ENCODE measurements at regions not wholly inside any gene's neighbourhood (a gene's known extent, or its start where the extent isn't known, plus 50 kb on each side); places are given as distances from the start of the nearest gene placed in this dataset.
"Not testable (repeated sequence)": the region's sequence is repeated elsewhere in the genome, so short reads cannot be mapped to it uniquely, and the experiment has no call there.

- in situ Hi-C loops (cut with HindIII; ENCODE audit: low sequenced_read_pairs) = no loop called here
- no peak for DNase-seq (ENCODE audit: low read depth)
- no peak overlapping the region for H3K4me3 ChIP-seq (ENCODE audit: low read depth, low read length)
- TF ChIP-seq CTCF (IDR thresholded peaks at IDR 0.05; ENCODE audit: low read depth, low read length, missing control alignments) = no peak
These were observed 91.9 kb downstream of the FCRL5 start for GRCh38 chr1:157460381-157460780.

- TF ChIP-seq CTCF (IDR thresholded peaks at IDR 0.05; ENCODE audit: low read depth, low read length, missing control alignments) = no peak
- DNase-seq (ENCODE audit: low read depth) = no peak
- H3K4me3 ChIP-seq (ENCODE audit: low read depth, low read length) = no peak overlapping the region
- in situ Hi-C loops (cut with HindIII; ENCODE audit: low sequenced_read_pairs) = no loop called here
These were observed 95.0 kb downstream of the FCRL5 start for GRCh38 chr1:157457279-157457678.

GRCh38 chr1:157455318-157455717 lies 97.0 kb downstream of the FCRL5 start:
- in situ Hi-C loops (cut with HindIII; ENCODE audit: low sequenced_read_pairs) = no loop called here
- H3K4me3 ChIP-seq (ENCODE audit: low read depth, low read length) = no peak overlapping the region
- no peak for TF ChIP-seq CTCF (IDR thresholded peaks at IDR 0.05; ENCODE audit: low read depth, low read length, missing control alignments)
- no peak for DNase-seq (ENCODE audit: low read depth)

DNA sequence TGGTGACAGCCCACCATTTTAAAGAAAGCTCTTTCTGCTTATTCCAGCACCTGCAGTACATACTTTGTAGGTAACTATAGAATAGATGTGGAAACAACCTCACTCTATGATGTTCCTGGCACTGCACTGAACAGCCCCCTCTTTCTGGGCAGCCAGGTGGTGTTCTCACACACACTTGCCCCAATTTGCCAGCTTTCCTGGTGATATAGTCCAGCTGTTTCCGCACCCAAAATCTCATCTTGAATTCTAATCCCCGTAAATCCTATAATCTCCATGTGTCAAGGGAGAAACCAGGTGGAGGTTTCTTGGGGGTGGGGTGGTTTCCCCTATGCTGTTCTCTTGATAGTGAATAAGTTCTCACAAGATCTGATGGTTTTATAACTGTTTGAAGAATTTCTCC lies 102.2 kb downstream of the FCRL5 start:
- in situ Hi-C loops (cut with HindIII; ENCODE audit: low sequenced_read_pairs) = no loop called here
- DNase-seq (ENCODE audit: low read depth) = no peak
- H3K4me3 ChIP-seq (ENCODE audit: low read depth, low read length) = no peak overlapping the region
- no peak for TF ChIP-seq CTCF (IDR thresholded peaks at IDR 0.05; ENCODE audit: low read depth, low read length, missing control alignments)

DNA sequence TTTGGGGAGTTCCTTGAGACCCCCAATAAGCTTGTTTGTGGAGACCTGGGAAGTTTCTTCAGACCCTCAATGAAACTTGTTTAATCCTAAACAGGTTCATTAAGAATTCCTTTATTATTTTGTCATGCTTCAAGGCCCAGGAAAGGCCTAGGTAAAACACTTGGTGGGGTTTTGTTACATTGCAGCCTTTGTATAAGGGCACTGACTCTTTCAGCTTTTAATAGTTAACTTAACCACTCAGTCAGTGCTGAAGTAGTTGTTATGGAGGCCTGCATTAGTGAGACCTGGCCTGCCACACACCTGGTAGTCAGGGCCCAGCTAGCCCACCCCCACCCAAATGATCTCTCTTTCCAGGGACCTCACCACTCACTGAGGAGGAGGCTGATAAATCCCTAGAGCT lies 103.7 kb downstream of the FCRL5 start:
- TF ChIP-seq CTCF (IDR thresholded peaks at IDR 0.05; ENCODE audit: low read depth, low read length, missing control alignments) = no peak
- no peak for DNase-seq (ENCODE audit: low read depth)
- no peak overlapping the region for H3K4me3 ChIP-seq (ENCODE audit: low read depth, low read length)
- in situ Hi-C loops (cut with HindIII; ENCODE audit: low sequenced_read_pairs) = no loop called here

DNA sequence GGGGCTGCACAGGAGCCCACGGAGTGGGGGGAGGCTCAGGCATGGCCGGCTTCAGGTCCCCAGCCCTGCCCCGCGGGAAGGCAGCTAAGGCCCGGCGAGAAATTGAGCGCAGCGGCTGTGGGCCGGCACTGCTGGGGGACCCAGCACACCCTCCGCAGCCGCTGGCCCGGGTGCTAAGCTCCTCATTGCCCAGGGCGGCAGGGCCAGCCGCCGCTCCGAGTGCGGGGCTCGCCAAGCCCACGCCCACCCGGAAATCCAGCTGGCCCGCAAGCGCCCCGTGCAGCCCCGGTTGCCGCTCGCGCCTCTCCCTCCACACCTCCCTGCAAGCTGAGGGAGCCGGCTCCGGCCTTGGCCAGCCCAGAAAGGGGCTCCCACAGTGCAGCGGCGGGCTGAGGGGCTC lies 106.0 kb downstream of the FCRL5 start:
- H3K4me3 ChIP-seq (ENCODE audit: low read depth, low read length); DNase-seq (ENCODE audit: low read depth); in situ Hi-C loops (cut with HindIII; ENCODE audit: low sequenced_read_pairs): not testable (repeated sequence)

DNA sequence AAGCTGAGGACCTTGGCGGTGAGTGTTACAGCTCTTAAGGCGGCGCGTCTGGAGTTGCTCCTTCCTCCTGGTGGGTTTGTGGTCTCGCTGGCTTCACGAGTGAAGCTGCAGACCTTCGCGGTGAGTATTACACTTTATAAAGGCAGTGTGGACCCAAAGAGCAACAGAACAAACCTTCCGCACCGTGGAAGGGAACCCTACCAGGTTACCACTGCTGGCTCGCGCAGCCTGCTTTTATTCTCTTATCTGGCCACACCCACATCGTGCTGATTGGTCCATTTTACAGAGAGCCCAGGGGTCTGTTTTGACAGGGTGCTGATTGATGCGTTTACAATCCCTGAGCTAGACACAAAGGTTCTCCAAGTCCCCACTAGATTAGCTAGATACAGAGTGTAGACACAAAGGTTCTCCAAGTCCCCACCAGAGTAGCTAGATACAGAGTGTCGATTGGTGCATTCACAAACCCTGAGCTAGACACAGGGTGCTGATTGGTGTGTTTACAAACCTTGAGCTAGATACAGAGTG lies 106.6 kb downstream of the FCRL5 start:
- in situ Hi-C loops (cut with HindIII; ENCODE audit: low sequenced_read_pairs); H3K4me3 ChIP-seq (ENCODE audit: low read depth, low read length); DNase-seq (ENCODE audit: low read depth): not testable (repeated sequence)

DNA sequence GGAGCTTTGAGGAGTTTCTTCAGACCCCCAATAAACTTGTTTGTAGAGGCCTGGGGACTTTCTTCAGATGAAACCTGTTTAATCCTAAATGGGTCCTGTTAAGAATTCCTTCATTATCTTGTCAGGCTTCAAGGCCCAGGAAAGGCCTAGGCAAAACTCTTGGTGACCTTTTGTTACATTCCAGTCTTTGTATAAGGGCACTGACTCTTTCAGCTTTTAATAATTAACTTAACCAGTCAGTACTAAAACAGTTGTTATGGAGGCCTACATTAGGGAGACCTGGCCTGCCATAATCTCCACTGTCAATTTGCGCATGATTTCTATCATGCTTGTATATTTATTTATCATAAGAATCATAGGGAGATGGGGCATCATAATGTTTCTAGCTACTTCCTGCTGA lies 110.2 kb downstream of the FCRL5 start:
- no peak for TF ChIP-seq CTCF (IDR thresholded peaks at IDR 0.05; ENCODE audit: low read depth, low read length, missing control alignments)
- in situ Hi-C loops (cut with HindIII; ENCODE audit: low sequenced_read_pairs) = no loop called here
- H3K4me3 ChIP-seq (ENCODE audit: low read depth, low read length) = no peak overlapping the region
- DNase-seq (ENCODE audit: low read depth) = no peak
